Glutamatergic neuron (in vitro differentiated cells): ENCODE measurements at regions not wholly inside any gene's neighbourhood (a gene's known extent, or its start where the extent isn't known, plus 50 kb on each side); places are given as distances from the start of the nearest gene placed in this dataset.

Experiments
- DNase-seq: peaks from one replicate; pipeline ENCODE4 v3.0.0; 2022
- H3K27ac Mint-ChIP-seq: one replicate; pipeline ENCODE4 v1.8.0; 2020; ENCODE audit warnings: mild to moderate bottlenecking, mixed read lengths, inconsistent platforms; ENCODE audit not compliant: unreplicated experiment
- H3K27me3 Mint-ChIP-seq: one replicate; pipeline ENCODE4 v1.8.0; 2020; ENCODE audit warnings: mild to moderate bottlenecking, moderate library complexity, mixed read lengths, inconsistent platforms; ENCODE audit not compliant: unreplicated experiment
- H3K36me3 Mint-ChIP-seq: one replicate; pipeline ENCODE4 v1.8.0; 2020; ENCODE audit warnings: mild to moderate bottlenecking, mixed read lengths, inconsistent platforms; ENCODE audit not compliant: unreplicated experiment
- H3K4me1 Mint-ChIP-seq: one replicate; pipeline ENCODE4 v1.8.0; 2020; ENCODE audit warnings: mild to moderate bottlenecking, low read depth, mixed read lengths, inconsistent platforms; ENCODE audit not compliant: unreplicated experiment
- H3K4me3 Mint-ChIP-seq: one replicate; pipeline ENCODE4 v1.8.0; 2020; ENCODE audit warnings: mild to moderate bottlenecking, mixed read lengths, inconsistent platforms; ENCODE audit not compliant: unreplicated experiment
- H3K9me3 Mint-ChIP-seq: one replicate; pipeline ENCODE4 v1.8.0; 2020; ENCODE audit warnings: mild to moderate bottlenecking, moderate library complexity, mixed read lengths, inconsistent platforms; ENCODE audit not compliant: unreplicated experiment
- TF ChIP-seq, protein P1 (sequence below): fragments of 200-600 bp; sonication (generic); IDR thresholded peaks from one replicate; pipeline ENCODE4 v1.5.0; 2021; ENCODE audit not compliant: partially characterized antibody, unreplicated experiment

DNA sequence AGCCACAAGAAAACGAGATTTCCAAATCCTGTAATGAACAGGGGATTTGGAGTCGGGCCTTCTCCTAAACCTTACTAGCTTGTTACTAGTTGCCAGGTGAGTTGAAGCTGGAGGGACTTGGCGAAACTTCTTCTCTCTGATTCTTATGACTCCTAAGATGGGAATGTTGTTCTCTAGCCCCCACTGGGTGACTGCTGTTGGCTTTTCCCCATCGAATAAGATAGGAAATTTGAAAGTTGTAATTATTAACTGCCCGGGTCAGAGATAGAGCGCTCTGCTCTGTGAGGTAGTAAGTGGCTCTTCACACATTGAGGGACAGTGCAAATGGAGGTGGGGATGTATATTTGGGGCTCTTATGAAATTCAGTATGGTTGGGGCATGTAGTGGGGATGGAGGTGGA is 111.2 kb upstream of the MBNL2 start:
- DNase-seq: no peak
- H3K27ac Mint-ChIP-seq: no peak overlapping the region
- no peak overlapping the region for H3K4me3 Mint-ChIP-seq
- peaks cover 10% of the 10 kb centered on the region for H3K4me1 Mint-ChIP-seq
- peaks cover 2% of the 10 kb centered on the region for H3K27me3 Mint-ChIP-seq
- H3K36me3 Mint-ChIP-seq: no peaks in the 10 kb centered on the region
- TF ChIP-seq, protein P1, sequence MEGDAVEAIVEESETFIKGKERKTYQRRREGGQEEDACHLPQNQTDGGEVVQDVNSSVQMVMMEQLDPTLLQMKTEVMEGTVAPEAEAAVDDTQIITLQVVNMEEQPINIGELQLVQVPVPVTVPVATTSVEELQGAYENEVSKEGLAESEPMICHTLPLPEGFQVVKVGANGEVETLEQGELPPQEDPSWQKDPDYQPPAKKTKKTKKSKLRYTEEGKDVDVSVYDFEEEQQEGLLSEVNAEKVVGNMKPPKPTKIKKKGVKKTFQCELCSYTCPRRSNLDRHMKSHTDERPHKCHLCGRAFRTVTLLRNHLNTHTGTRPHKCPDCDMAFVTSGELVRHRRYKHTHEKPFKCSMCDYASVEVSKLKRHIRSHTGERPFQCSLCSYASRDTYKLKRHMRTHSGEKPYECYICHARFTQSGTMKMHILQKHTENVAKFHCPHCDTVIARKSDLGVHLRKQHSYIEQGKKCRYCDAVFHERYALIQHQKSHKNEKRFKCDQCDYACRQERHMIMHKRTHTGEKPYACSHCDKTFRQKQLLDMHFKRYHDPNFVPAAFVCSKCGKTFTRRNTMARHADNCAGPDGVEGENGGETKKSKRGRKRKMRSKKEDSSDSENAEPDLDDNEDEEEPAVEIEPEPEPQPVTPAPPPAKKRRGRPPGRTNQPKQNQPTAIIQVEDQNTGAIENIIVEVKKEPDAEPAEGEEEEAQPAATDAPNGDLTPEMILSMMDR: no peak
- H3K9me3 Mint-ChIP-seq: no peaks in the 10 kb centered on the region

- TF ChIP-seq, protein P1: no peak
- Mint-ChIP-seq H3K27me3 (peaks cover 2% of the 10 kb centered on the region), H3K9me3 (no peaks in the 10 kb centered on the region), H3K27ac (no peak overlapping the region), H3K36me3 (no peaks in the 10 kb centered on the region), H3K4me3 (no peak overlapping the region), H3K4me1 (peaks cover 10% of the 10 kb centered on the region)
- DNase-seq: no peak
Measured at GRCh38 chr13:97111756-97112155, 110.4 kb upstream of the MBNL2 start.

GRCh38 chr13:97112446-97113152 is 109.5 kb upstream of the MBNL2 start:
- no peaks in the 10 kb centered on the region for H3K36me3 Mint-ChIP-seq
- TF ChIP-seq, protein P1: no peak
- no peak overlapping the region for H3K27ac Mint-ChIP-seq
- no peak for DNase-seq
- no peaks in the 10 kb centered on the region for H3K9me3 Mint-ChIP-seq
- no peak overlapping the region for H3K4me3 Mint-ChIP-seq
- H3K27me3 Mint-ChIP-seq: peaks cover 2% of the 10 kb centered on the region
- H3K4me1 Mint-ChIP-seq: peaks cover 10% of the 10 kb centered on the region

GRCh38 chr13:97113231-97114001 is 108.7 kb upstream of the MBNL2 start:
- Mint-ChIP-seq H3K27me3 (peaks cover 2% of the 10 kb centered on the region), H3K4me1 (peaks cover 10% of the 10 kb centered on the region), H3K4me3 (no peak overlapping the region), H3K27ac (no peak overlapping the region), H3K9me3 (no peaks in the 10 kb centered on the region), H3K36me3 (no peaks in the 10 kb centered on the region)
- TF ChIP-seq, protein P1: no peak
- no peak for DNase-seq

- Mint-ChIP-seq H3K36me3 (no peaks in the 10 kb centered on the region), H3K27me3 (peaks cover 2% of the 10 kb centered on the region), H3K4me3 (no peak overlapping the region), H3K4me1 (peaks cover 9% of the 10 kb centered on the region), H3K9me3 (no peaks in the 10 kb centered on the region), H3K27ac (no peak overlapping the region)
- TF ChIP-seq, protein P1: no peak
- DNase-seq: no peak
Measured at GRCh38 chr13:97114651-97115050, 107.5 kb upstream of the MBNL2 start.
